ENCODE measurements at regions not wholly inside any gene's neighbourhood (a gene's known extent, or its start where the extent isn't known, plus 50 kb on each side); places are given as distances from the start of the nearest gene placed in this dataset.

- peaks cover 0 to 7% (median 0%) of the 10 kb centered on the region in 3 donors for H3K4me1 ChIP-seq
- intact Hi-C loops (cut with DNase I), result no loop called here
- TF ChIP-seq, protein P1, sequence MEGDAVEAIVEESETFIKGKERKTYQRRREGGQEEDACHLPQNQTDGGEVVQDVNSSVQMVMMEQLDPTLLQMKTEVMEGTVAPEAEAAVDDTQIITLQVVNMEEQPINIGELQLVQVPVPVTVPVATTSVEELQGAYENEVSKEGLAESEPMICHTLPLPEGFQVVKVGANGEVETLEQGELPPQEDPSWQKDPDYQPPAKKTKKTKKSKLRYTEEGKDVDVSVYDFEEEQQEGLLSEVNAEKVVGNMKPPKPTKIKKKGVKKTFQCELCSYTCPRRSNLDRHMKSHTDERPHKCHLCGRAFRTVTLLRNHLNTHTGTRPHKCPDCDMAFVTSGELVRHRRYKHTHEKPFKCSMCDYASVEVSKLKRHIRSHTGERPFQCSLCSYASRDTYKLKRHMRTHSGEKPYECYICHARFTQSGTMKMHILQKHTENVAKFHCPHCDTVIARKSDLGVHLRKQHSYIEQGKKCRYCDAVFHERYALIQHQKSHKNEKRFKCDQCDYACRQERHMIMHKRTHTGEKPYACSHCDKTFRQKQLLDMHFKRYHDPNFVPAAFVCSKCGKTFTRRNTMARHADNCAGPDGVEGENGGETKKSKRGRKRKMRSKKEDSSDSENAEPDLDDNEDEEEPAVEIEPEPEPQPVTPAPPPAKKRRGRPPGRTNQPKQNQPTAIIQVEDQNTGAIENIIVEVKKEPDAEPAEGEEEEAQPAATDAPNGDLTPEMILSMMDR (IDR thresholded peaks at IDR 0.05), result no peak
- no peaks in the 10 kb centered on the region for H3K36me3 ChIP-seq
- WGBS, 2 donors, result 90% methylated on average over 2 of the region's 2 CpGs
- FAIRE-seq (no peak), DNase-seq (no peak), ATAC-seq (no peak)
- H3K27ac ChIP-seq, result no peak overlapping the region
- H3K27me3 ChIP-seq, result no peaks in the 10 kb centered on the region
- H3K4me3 ChIP-seq, result no peak overlapping the region
- no peaks in the 10 kb centered on the region for H3K9me3 ChIP-seq
These were observed 217.2 kb upstream of the ARSJ start for GRCh38 chr4:114196606-114197005.

- no peaks in the 10 kb centered on the region for H3K4me1 ChIP-seq
- FAIRE-seq (no peak), DNase-seq (peak in 3 of 6 donors; percentile 25 to 29 (median 28)), ATAC-seq (peak in 3 of 4 donors; percentile 54 to 77 (median 70))
- no peaks in the 10 kb centered on the region for H3K9me3 ChIP-seq
- H3K27ac ChIP-seq, result no peak overlapping the region
- 75 to 79% methylated on average over 3 of the region's 3 CpGs for WGBS, 2 donors
- TF ChIP-seq, protein P1 (IDR thresholded peaks at IDR 0.05), result no peak
- H3K27me3 ChIP-seq, result no peaks in the 10 kb centered on the region
- intact Hi-C loops (cut with DNase I), result no loop called here
- no peaks in the 10 kb centered on the region for H3K36me3 ChIP-seq
- H3K4me3 ChIP-seq, result no peak overlapping the region
These were observed 220.6 kb upstream of the ARSJ start for GRCh38 chr4:114200026-114200425.

DNA sequence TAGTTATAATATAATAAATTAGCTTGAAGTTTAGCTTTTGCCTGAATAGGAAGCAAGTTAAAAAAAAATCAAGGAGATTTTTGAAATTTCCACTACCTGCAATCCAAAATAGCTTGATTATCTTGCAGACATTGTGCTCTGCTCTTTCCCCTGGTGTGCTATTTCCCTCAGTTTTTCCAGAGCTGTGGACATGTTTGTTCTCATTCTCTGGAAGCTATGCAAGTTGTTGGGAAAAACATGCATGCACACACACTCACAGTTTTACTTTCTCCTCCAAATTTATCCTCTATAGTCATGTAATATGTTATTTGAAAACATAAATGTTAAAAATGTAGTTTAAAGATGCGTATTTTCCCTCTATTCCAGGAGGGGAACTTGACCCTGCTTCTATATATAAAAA is 225.8 kb upstream of the ARSJ start:
- no peak for FAIRE-seq
- no peak for DNase-seq
- Histone ChIP-seq H3K9me3 (no peaks in the 10 kb centered on the region), H3K27ac (no peak overlapping the region), H3K36me3 (no peaks in the 10 kb centered on the region), H3K27me3 (no peaks in the 10 kb centered on the region), H3K4me3 (no peak overlapping the region), H3K4me1 (no peaks in the 10 kb centered on the region)
- WGBS, 2 donors, result 89 to 96% methylated on average over 1 of the region's 1 CpG
- intact Hi-C loops (cut with DNase I), result no loop called here
- ATAC-seq, result no peak
- TF ChIP-seq, protein P1 (IDR thresholded peaks at IDR 0.05), result no peak

- Histone ChIP-seq H3K27me3 (peaks cover 0 to 5% (median 0%) of the 10 kb centered on the region in 4 donors), H3K4me1 (no peaks in the 10 kb centered on the region), H3K4me3 (no peak overlapping the region), H3K9me3 (no peaks in the 10 kb centered on the region), H3K36me3 (no peaks in the 10 kb centered on the region), H3K27ac (no peak overlapping the region)
- intact Hi-C loops (cut with DNase I), result no loop called here
- TF ChIP-seq, protein P1 (IDR thresholded peaks at IDR 0.05), result no peak
- ATAC-seq (no peak), FAIRE-seq (no peak), DNase-seq (no peak)
- 28 to 34% methylated on average over 3 of the region's 3 CpGs for WGBS, 2 donors
These were observed 229.2 kb upstream of the ARSJ start for GRCh38 chr4:114208574-114209151.

- ATAC-seq (no peak), DNase-seq (no peak), FAIRE-seq (no peak)
- intact Hi-C loops (cut with DNase I), result no loop called here
- no peaks in the 10 kb centered on the region for H3K9me3 ChIP-seq
- H3K27ac ChIP-seq, result no peak overlapping the region
- H3K36me3 ChIP-seq, result no peaks in the 10 kb centered on the region
- no peaks in the 10 kb centered on the region for H3K4me1 ChIP-seq
- no peak overlapping the region for H3K4me3 ChIP-seq
- TF ChIP-seq, protein P1 (IDR thresholded peaks at IDR 0.05), result no peak
- peaks cover 0 to 5% (median 0%) of the 10 kb centered on the region in 4 donors for H3K27me3 ChIP-seq
These were observed 230.1 kb upstream of the ARSJ start for GRCh38 chr4:114209584-114209983.
